ENCODE measurements at regions not wholly inside any gene's neighbourhood (a gene's known extent, or its start where the extent isn't known, plus 50 kb on each side); places are given as distances from the start of the nearest gene placed in this dataset.
"Not testable (repeated sequence)": the region's sequence is repeated elsewhere in the genome, so short reads cannot be mapped to it uniquely, and the experiment has no call there.

DNA sequence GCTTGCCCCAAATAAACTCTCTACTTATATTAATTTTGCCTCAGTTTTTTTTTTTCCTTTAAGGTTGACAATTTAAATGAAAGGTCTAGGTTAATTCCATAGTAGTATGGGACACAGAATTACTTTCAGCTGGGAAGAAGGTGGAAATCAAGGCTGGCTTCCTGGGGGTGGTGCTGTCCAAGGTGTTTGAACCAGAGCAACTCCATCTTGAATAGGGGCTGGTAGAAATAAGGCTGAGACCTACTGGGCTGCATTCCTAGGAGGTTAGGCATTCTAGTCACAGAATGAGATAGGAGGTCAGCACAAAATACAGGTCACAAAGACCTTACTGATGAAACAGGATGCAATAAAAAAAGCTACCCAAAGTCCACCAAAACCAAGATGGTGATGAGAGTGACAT is 1190.8 kb upstream of the AUTS2 start:
- POLR2A ChIA-PET (ENCODE audit: unreplicated experiment) = no interaction called here
- no peak overlapping the region for H3K27ac ChIP-seq (ENCODE audit: low read length)
- ATAC-seq = no peak
- H3F3A ChIP-seq (ENCODE audit: low read length, unreplicated experiment) = no peaks in the 10 kb centered on the region
- no TSS peak for BruUV-seq (replicated peaks)
- H3K27me3 ChIP-seq (ENCODE audit: low read length) = no peaks in the 10 kb centered on the region
- H3K79me2 ChIP-seq (ENCODE audit: low read length) = no peaks in the 10 kb centered on the region
- H4K20me1 ChIP-seq (ENCODE audit: low read length) = no peaks in the 10 kb centered on the region
- no peaks in the 10 kb centered on the region for H3K36me3 ChIP-seq (ENCODE audit: low read depth, low read length)
- no peak overlapping the region for H3K4me2 ChIP-seq (ENCODE audit: low read length)
- H3K4me3 ChIP-seq (ENCODE audit: low read length) = no peak overlapping the region
- H3K9me3 ChIP-seq (ENCODE audit: low read length) = no peaks in the 10 kb centered on the region
- no peak overlapping the region for H2AFZ ChIP-seq (ENCODE audit: low read length)
- no peaks in the 10 kb centered on the region for H3K4me1 ChIP-seq (ENCODE audit: insufficient read depth, low read length)
- CTCF ChIA-PET = no interaction called here
- no peak for DNase-seq
- intact Hi-C loops (cut with micrococcal nuclease) = no loop called here
- no peaks in the 10 kb centered on the region for H3K9me2 ChIP-seq (replicated peaks; ENCODE audit: low read length)
- no peak for TF ChIP-seq CTCF (conservative IDR thresholded peaks at IDR 0.05; ENCODE audit: low read depth, low read length)
- TF ChIP-seq EZH2 (IDR thresholded peaks at IDR 0.05; ENCODE audit: low read length, unreplicated experiment) = no peak
- no peak for TF ChIP-seq EZH2phosphoT487 (IDR thresholded peaks at IDR 0.05; ENCODE audit: borderline replicate concordance, low read length)
- H3K9ac ChIP-seq (ENCODE audit: low read length) = no peak overlapping the region

DNA sequence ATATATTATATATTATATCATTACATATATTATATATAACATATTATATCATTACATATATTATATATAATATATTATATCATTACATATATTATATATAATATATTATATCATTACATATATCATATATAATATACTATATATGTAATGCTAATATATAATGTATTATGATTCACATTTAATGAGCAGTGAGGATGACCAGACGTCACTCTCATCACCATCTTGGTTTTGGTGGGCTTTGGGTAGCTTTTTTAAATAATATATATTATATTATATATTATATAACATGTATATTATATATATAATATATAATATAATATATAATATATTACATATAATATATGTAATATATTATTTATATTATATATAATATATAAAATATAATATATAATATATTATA is 1189.4 kb upstream of the AUTS2 start:
- H3K27me3 ChIP-seq (ENCODE audit: low read length) = no peaks in the 10 kb centered on the region
- H3K4me3 ChIP-seq (ENCODE audit: low read length) = no peak overlapping the region
- no peaks in the 10 kb centered on the region for H4K20me1 ChIP-seq (ENCODE audit: low read length)
- CTCF ChIA-PET = no interaction called here
- no peak for DNase-seq
- no peaks in the 10 kb centered on the region for H3K79me2 ChIP-seq (ENCODE audit: low read length)
- H3K36me3 ChIP-seq (ENCODE audit: low read depth, low read length) = no peaks in the 10 kb centered on the region
- no TSS peak for BruUV-seq (replicated peaks)
- H3K27ac ChIP-seq (ENCODE audit: low read length) = no peak overlapping the region
- H3K9me3 ChIP-seq (ENCODE audit: low read length) = no peaks in the 10 kb centered on the region
- TF ChIP-seq EZH2 (IDR thresholded peaks at IDR 0.05; ENCODE audit: low read length, unreplicated experiment) (no peak), CTCF (conservative IDR thresholded peaks at IDR 0.05; ENCODE audit: low read depth, low read length) (no peak), EZH2phosphoT487 (IDR thresholded peaks at IDR 0.05; ENCODE audit: borderline replicate concordance, low read length) (no peak)
- no peaks in the 10 kb centered on the region for H3K4me1 ChIP-seq (ENCODE audit: insufficient read depth, low read length)
- H3F3A ChIP-seq (ENCODE audit: low read length, unreplicated experiment) = no peaks in the 10 kb centered on the region
- no peak overlapping the region for H3K4me2 ChIP-seq (ENCODE audit: low read length)
- H3K9ac ChIP-seq (ENCODE audit: low read length) = no peak overlapping the region
- POLR2A ChIA-PET (ENCODE audit: unreplicated experiment) = no interaction called here
- H2AFZ ChIP-seq (ENCODE audit: low read length) = no peak overlapping the region
- intact Hi-C loops (cut with micrococcal nuclease) = no loop called here
- ATAC-seq = no peak
- no peaks in the 10 kb centered on the region for H3K9me2 ChIP-seq (replicated peaks; ENCODE audit: low read length)

DNA sequence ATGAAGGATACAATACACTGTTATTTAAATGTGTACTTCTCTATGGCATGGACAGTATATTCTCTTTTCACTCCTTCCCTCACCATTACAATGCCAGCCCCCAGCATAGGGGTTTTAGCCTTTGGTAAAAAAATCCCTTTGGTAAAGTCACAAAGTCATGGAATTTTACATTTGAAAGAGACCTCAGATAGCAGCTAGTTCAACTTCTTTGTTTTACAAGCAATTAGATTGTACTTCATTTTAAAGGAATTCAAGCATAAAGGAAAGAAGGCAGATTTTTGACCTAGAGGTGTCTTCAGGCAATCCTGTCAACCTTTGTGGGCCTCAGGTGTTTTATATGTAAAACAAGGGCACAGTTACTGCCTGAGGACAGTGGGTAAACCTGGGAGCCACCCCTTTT is 1188.4 kb upstream of the AUTS2 start:
- POLR2A ChIA-PET (ENCODE audit: unreplicated experiment) = no interaction called here
- Histone ChIP-seq H2AFZ (ENCODE audit: low read length) (no peak overlapping the region), H3K9ac (ENCODE audit: low read length) (no peak overlapping the region), H3K9me2 (replicated peaks; ENCODE audit: low read length) (no peaks in the 10 kb centered on the region), H3K4me1 (ENCODE audit: insufficient read depth, low read length) (no peaks in the 10 kb centered on the region), H3K27me3 (ENCODE audit: low read length) (no peaks in the 10 kb centered on the region), H3K79me2 (ENCODE audit: low read length) (no peaks in the 10 kb centered on the region), H3K27ac (ENCODE audit: low read length) (no peak overlapping the region), H3K36me3 (ENCODE audit: low read depth, low read length) (no peaks in the 10 kb centered on the region), H3K9me3 (ENCODE audit: low read length) (0 out of 2 replicates have a peak, but pooled peaks cover 3% of the 10 kb centered on the region), H3F3A (ENCODE audit: low read length, unreplicated experiment) (no peaks in the 10 kb centered on the region), H3K4me2 (ENCODE audit: low read length) (no peak overlapping the region), H4K20me1 (ENCODE audit: low read length) (no peaks in the 10 kb centered on the region), H3K4me3 (ENCODE audit: low read length) (no peak overlapping the region)
- CTCF ChIA-PET = no interaction called here
- BruUV-seq (replicated peaks) = no TSS peak
- DNase-seq (no peak), ATAC-seq (no peak)
- no peak for TF ChIP-seq CTCF (conservative IDR thresholded peaks at IDR 0.05; ENCODE audit: low read depth, low read length)
- TF ChIP-seq EZH2phosphoT487 (IDR thresholded peaks at IDR 0.05; ENCODE audit: borderline replicate concordance, low read length) = no peak
- no peak for TF ChIP-seq EZH2 (IDR thresholded peaks at IDR 0.05; ENCODE audit: low read length, unreplicated experiment)
- intact Hi-C loops (cut with micrococcal nuclease) = no loop called here

DNA sequence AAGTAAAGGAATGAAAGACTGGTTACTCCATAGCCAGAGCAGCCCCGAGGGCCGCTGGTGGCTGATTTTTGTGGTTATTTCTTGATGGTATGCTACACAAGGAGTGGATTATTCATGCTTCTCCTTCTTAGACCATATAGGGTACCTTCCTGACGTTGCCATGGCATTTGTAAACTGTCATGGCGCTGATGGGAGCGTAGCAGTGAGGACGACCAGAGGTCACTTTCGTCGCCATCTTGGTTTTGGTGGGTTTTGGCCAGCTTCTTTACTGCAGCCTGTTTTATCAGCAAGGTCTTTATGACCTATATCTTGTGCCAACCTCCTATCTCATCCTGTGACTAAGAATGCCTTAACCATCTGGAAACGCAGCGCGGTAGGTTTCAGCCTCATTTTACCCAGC is 1187.6 kb upstream of the AUTS2 start:
- H4K20me1 ChIP-seq (ENCODE audit: low read length); POLR2A ChIA-PET (ENCODE audit: unreplicated experiment): not testable (repeated sequence)

More for the DNA sequence above, 1187.6 kb upstream of the AUTS2 start:
- H2AFZ ChIP-seq (ENCODE audit: low read length); H3K4me1 ChIP-seq (ENCODE audit: insufficient read depth, low read length); H3K79me2 ChIP-seq (ENCODE audit: low read length); H3K9me3 ChIP-seq (ENCODE audit: low read length); CTCF ChIA-PET; H3F3A ChIP-seq (ENCODE audit: low read length, unreplicated experiment); H3K9ac ChIP-seq (ENCODE audit: low read length); intact Hi-C loops (cut with micrococcal nuclease); H3K9me2 ChIP-seq (replicated peaks; ENCODE audit: low read length); DNase-seq; H3K27me3 ChIP-seq (ENCODE audit: low read length); H3K27ac ChIP-seq (ENCODE audit: low read length); H3K4me2 ChIP-seq (ENCODE audit: low read length); ATAC-seq; BruUV-seq (replicated peaks); H3K4me3 ChIP-seq (ENCODE audit: low read length); H3K36me3 ChIP-seq (ENCODE audit: low read depth, low read length): not testable (repeated sequence)
